ENCODE measurements at regions not wholly inside any gene's neighbourhood (a gene's known extent, or its start where the extent isn't known, plus 50 kb on each side); places are given as distances from the start of the nearest gene placed in this dataset.
"Not testable (repeated sequence)": the region's sequence is repeated elsewhere in the genome, so short reads cannot be mapped to it uniquely, and the experiment has no call there.

DNA sequence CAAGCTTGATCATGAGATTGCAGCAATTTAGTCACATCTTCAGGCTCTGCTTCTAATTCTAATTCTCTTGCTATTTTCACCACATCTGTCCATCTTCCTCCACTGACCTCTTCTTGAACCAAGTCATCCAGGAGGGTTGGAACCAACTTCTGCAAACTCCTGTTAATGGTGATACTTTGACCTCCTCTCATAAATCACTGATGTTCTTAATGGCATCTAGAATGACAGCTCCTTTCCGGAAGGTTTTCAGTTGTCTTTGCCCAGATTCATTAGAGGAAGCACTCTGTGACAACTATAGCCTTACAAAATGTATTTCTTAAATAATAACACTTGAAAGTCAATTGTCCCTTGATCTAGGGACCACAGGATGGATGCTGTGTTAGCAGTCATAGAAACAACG is 136.2 kb downstream of the IGLL1 start:
- not testable (repeated sequence) for H3K4me3 ChIP-seq (ENCODE audit: low read depth, low read length); H3K9me3 ChIP-seq (ENCODE audit: control insufficient read depth, insufficient read depth, low read length)

DNA sequence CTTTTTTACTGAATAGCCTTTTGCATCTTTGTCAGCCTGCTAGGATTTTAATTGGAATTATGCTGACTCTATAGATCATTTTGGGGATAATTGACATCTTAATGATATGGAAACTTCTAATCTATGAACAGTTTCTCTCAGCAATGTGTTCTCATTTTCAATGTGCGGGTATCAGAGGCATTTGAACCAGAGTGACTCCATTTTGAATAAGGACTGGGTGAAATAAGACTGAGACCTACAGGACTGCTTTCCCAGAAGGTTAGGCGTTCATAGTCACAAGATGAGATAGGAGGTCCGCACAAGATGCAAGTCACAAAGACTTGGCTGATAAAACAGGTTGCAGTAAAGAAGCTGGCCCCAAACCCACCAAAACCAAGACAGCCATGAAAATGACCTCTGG is 140.5 kb downstream of the IGLL1 start:
- H3K4me3 ChIP-seq (ENCODE audit: low read depth, low read length); H3K9me3 ChIP-seq (ENCODE audit: control insufficient read depth, insufficient read depth, low read length); H3K36me3 ChIP-seq (ENCODE audit: control insufficient read depth, insufficient read depth, low read length); H3K9ac ChIP-seq (ENCODE audit: low read depth, low read length); H3K4me1 ChIP-seq (ENCODE audit: control insufficient read depth, insufficient read depth, low read length); H3K27me3 ChIP-seq (ENCODE audit: control insufficient read depth, insufficient read depth, low read length): not testable (repeated sequence)

More for the DNA sequence above, 136.2 kb downstream of the IGLL1 start:
- not testable (repeated sequence) for H3K27me3 ChIP-seq (ENCODE audit: control insufficient read depth, insufficient read depth, low read length); H3K4me1 ChIP-seq (ENCODE audit: control insufficient read depth, insufficient read depth, low read length); H3K36me3 ChIP-seq (ENCODE audit: control insufficient read depth, insufficient read depth, low read length); H3K9ac ChIP-seq (ENCODE audit: low read depth, low read length)

DNA sequence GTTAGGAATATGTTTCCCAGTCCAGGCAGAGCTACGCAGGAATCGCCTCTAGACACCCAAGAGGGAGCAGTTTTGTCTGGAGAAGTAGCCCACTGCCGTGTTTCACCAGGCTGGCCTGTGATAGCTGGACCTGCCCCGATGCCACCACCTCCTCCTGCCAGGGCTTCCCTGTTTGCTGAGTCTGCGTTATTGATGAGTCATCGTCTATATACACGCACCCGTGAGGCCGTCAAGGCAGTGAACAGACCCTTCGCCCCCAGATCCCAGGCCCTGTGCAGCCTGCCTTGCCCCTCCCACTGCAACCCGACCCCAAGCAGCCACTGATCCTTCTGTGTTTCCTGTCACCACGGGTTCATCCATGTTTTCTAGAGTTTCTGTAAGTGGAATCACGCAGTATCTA is 141.9 kb downstream of the IGLL1 start:
- no peaks in the 10 kb centered on the region for H3K36me3 ChIP-seq (ENCODE audit: control insufficient read depth, insufficient read depth, low read length)
- no peak overlapping the region for H3K9ac ChIP-seq (ENCODE audit: low read depth, low read length)
- H3K9me3 ChIP-seq (ENCODE audit: control insufficient read depth, insufficient read depth, low read length): no peaks in the 10 kb centered on the region
- H3K27me3 ChIP-seq (ENCODE audit: control insufficient read depth, insufficient read depth, low read length): no peaks in the 10 kb centered on the region
- H3K4me1 ChIP-seq (ENCODE audit: control insufficient read depth, insufficient read depth, low read length): no peaks in the 10 kb centered on the region
- H3K4me3 ChIP-seq (ENCODE audit: low read depth, low read length): no peak overlapping the region

DNA sequence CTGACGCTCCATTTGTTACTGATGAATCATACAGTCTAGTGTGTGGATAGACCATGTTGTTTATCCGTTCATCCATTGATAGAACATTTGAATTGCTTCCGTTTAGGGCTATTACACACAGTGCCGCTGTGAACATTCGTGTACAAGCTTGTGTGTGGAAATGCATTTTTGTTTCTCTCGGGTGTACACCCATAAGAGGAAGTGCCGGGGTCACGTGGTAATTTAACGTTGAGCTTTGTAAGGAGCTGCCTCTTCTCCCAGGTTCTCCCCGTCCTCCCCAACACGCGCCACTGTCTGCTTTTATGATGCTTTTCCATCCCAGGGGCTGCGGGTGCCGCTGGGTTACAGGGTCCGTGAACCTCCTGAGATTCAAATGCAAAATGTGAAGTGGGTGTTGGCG is 142.3 kb downstream of the IGLL1 start:
- Histone ChIP-seq H3K4me3 (ENCODE audit: low read depth, low read length) (no peak overlapping the region), H3K9me3 (ENCODE audit: control insufficient read depth, insufficient read depth, low read length) (no peaks in the 10 kb centered on the region)

DNA sequence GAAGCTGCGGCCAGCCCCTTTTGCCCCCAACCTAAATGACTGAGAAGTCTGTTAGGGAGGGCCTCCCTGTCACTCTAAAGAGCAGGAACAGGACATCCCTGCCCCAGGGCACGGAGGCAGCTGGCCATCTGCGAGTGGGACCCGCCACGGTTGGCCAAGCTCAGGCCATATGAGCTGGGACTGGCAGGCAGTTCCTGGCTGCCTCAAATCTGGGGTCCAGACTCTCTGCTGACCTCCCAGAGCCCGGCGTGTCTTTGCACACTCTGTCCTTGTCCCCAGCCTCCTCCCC is 143.0 kb downstream of the IGLL1 start:
- H3K36me3 ChIP-seq (ENCODE audit: control insufficient read depth, insufficient read depth, low read length); H3K27me3 ChIP-seq (ENCODE audit: control insufficient read depth, insufficient read depth, low read length); H3K4me3 ChIP-seq (ENCODE audit: low read depth, low read length); H3K9ac ChIP-seq (ENCODE audit: low read depth, low read length); H3K9me3 ChIP-seq (ENCODE audit: control insufficient read depth, insufficient read depth, low read length); H3K4me1 ChIP-seq (ENCODE audit: control insufficient read depth, insufficient read depth, low read length): not testable (repeated sequence)

More for the DNA sequence above, 142.3 kb downstream of the IGLL1 start:
- Histone ChIP-seq H3K9ac (ENCODE audit: low read depth, low read length) (no peak overlapping the region), H3K4me1 (ENCODE audit: control insufficient read depth, insufficient read depth, low read length) (no peaks in the 10 kb centered on the region), H3K27me3 (ENCODE audit: control insufficient read depth, insufficient read depth, low read length) (no peaks in the 10 kb centered on the region), H3K36me3 (ENCODE audit: control insufficient read depth, insufficient read depth, low read length) (no peaks in the 10 kb centered on the region)

DNA sequence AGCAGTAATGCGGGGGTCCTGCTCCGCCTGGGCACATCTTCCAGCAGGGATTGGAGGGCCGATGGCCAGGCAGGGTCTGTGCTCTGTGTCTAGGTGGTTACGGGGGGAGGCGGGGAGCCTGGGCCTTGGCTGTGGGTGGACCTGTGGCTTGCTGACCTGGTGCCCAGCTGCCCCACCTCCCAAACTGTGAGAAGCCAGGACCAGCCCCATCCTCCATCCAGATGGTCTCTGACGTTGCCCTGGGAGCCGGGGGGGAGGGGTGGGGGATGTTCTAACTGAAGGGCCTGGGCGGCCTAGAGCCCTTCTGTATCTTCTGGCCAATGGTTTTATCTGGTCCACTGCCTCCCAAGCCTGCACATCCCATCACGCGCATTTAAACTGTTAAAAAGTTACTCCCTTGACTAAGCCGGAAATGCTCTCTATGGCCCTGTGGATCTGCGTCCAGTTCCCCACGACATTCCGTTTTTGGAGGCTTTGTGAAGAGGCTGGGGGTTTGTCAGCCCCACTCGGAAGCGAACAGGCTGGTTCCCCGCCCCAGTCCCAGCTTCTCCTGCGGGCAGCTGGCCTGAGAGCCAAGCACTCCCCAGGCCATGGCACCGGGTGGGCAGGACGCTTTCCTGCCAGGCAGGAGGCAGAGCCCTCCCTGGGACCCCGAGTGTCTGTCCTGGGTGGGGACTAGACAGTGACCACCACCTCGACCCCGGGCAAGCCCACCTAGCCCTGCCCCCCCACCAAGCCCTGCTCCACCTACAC is 143.6 kb downstream of the IGLL1 start:
- not testable (repeated sequence) for H3K9me3 ChIP-seq (ENCODE audit: control insufficient read depth, insufficient read depth, low read length); H3K9ac ChIP-seq (ENCODE audit: low read depth, low read length); H3K36me3 ChIP-seq (ENCODE audit: control insufficient read depth, insufficient read depth, low read length); H3K4me3 ChIP-seq (ENCODE audit: low read depth, low read length); H3K27me3 ChIP-seq (ENCODE audit: control insufficient read depth, insufficient read depth, low read length); H3K4me1 ChIP-seq (ENCODE audit: control insufficient read depth, insufficient read depth, low read length)

DNA sequence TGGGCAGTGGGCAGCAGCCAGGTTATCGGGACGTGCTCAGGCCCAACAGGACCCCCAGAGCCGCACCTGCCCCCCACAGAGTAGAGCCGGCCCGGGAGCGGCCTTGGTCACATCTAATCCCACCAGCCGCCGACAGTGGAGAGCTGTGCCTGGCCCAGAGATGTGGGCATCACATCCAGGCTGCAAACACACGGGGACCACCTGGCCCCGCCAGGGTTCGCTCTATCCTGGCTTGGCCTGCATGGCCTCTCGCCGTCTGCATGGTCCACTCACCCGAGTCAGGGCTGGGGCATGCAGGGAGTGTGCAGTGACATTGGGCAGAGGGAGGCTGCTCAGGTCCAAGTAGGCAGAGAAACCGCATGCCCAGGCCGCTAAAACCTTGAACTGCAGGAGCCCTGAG is 144.9 kb downstream of the IGLL1 start:
- H3K9me3 ChIP-seq (ENCODE audit: control insufficient read depth, insufficient read depth, low read length); H3K4me1 ChIP-seq (ENCODE audit: control insufficient read depth, insufficient read depth, low read length); H3K36me3 ChIP-seq (ENCODE audit: control insufficient read depth, insufficient read depth, low read length); H3K4me3 ChIP-seq (ENCODE audit: low read depth, low read length); H3K9ac ChIP-seq (ENCODE audit: low read depth, low read length); H3K27me3 ChIP-seq (ENCODE audit: control insufficient read depth, insufficient read depth, low read length): not testable (repeated sequence)

DNA sequence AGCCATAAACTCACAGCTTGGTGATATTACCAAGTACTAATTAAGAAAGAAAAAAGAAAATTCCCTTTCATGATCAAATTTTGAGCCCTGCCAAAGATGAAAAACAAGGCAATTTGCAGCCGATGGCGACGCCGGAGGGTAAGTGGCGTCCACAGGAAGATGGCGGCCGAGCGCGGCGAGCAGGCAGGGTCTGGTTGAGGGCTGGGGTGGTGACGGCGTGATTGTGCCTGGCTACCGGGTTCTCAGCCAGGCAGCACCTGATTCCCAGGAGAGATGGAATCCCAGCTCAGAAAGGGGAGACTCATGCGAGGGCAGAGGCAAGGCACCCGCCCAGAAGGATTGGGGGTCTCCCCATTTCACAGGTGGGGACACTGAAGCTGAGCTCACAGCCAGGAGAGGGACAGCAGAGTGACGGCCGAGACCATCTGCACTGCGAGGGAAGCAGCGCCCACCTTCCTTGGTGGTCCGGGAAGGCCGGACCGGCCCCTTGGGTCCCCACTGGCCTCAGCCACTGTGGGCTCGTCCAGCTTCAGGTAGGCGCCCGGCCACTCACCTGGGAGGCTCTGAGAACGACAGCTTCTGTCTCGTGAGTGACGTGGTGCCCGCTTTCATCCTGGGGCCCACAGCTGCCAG is 145.8 kb downstream of the IGLL1 start:
- not testable (repeated sequence) for H3K9ac ChIP-seq (ENCODE audit: low read depth, low read length); H3K4me3 ChIP-seq (ENCODE audit: low read depth, low read length); H3K27me3 ChIP-seq (ENCODE audit: control insufficient read depth, insufficient read depth, low read length); H3K9me3 ChIP-seq (ENCODE audit: control insufficient read depth, insufficient read depth, low read length); H3K4me1 ChIP-seq (ENCODE audit: control insufficient read depth, insufficient read depth, low read length); H3K36me3 ChIP-seq (ENCODE audit: control insufficient read depth, insufficient read depth, low read length)

DNA sequence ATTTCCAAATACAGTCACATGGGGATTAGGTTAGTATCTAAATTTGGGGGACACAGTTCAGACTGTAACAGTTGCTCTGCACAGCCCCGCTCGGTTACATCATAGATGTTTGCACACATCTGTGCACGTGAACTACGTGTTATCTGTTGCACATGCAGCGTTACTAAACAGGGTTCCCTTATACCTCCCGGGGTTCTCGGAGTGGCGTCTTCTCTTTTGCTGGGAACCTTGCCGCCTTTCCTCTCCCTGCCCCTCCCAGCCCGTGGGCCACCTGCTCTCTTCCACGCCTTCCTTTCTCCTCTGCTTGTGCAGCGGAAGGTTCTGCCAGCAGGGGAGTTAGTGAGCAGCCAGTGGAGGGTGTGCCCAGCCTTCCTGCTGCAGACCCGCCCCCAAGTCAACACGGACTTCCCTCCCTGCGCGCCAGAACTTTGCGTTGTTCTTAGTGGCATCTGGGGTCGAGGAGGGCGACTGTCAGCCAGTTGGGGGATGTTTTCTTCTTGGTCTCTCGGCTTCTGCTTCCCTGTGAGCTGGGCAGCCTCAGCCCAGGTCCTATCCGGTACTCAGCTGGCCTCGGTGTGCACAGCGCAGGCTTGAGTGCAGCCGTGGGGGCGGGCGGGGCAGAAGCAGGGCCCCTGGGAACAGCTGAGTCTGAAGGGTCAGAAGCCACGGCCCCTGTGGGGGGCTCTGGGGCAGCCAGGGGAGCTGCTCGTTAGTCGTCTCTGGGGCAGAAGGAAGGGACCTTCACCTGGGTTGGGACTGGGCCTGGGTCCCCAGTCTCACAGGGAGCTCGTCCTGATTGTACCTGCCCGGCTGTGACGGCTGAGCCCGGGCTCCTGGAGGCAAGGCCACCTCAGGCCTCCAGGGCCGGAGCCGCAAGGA is 146.7 kb downstream of the IGLL1 start:
- not testable (repeated sequence) for H3K36me3 ChIP-seq (ENCODE audit: control insufficient read depth, insufficient read depth, low read length); H3K4me1 ChIP-seq (ENCODE audit: control insufficient read depth, insufficient read depth, low read length); H3K27me3 ChIP-seq (ENCODE audit: control insufficient read depth, insufficient read depth, low read length); H3K9ac ChIP-seq (ENCODE audit: low read depth, low read length); H3K9me3 ChIP-seq (ENCODE audit: control insufficient read depth, insufficient read depth, low read length); H3K4me3 ChIP-seq (ENCODE audit: low read depth, low read length)

DNA sequence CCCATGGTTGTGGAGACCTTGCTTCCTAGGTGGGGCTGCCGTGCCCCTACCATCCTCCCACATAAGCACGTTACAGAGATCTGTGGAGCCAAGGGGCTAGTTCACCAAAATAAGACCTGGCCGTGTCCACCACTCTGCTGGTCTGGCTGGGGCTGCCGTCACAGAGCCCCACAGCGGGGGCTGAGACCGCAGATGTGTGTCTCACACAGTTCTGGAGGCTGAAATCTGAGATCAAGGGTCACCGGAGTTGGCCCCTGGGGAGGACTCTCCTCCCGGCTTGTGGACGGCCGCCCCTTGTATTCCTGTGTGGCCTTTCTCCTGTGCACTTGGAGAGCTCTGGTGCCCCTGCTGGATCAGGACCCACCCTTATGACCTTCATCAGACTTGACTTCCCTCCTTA is 147.4 kb downstream of the IGLL1 start:
- H3K4me1 ChIP-seq (ENCODE audit: control insufficient read depth, insufficient read depth, low read length); H3K4me3 ChIP-seq (ENCODE audit: low read depth, low read length); H3K27me3 ChIP-seq (ENCODE audit: control insufficient read depth, insufficient read depth, low read length); H3K36me3 ChIP-seq (ENCODE audit: control insufficient read depth, insufficient read depth, low read length); H3K9me3 ChIP-seq (ENCODE audit: control insufficient read depth, insufficient read depth, low read length); H3K9ac ChIP-seq (ENCODE audit: low read depth, low read length): not testable (repeated sequence)

DNA sequence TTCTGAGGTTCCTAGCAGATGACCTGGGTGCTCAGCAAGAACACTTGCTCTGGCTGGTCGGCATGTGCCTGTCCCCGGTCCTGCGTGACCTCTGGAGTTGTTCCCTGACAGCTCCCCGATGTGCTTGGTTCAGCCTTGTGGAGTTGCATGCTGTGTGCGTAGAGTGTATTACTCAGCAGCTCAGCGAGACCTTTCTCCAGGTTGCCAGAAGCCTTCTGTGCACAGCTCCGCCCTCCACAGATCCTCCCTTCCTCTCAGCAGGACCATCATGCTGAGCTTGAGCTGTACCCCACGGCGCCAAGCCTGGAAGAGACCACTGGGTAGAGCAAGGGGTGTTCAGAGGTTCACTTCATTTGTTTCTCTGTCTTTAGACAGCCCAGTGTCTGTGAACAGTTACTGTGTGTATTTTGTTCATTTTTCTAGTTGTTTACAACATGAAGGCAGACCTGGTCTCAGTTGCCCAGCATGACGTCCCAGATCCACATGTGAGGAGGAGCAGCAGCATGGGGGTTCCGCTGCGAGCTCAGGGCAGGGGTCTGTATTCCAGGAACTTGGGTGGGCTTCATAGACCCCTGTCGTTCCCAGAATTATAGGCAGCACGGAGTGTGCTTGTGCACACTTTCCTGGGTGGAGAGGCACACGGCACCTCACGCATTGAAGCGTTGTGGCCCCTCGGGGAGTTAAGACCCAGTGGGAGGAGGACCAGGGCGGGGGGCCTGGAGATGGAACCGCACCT is 148.6 kb downstream of the IGLL1 start:
- Histone ChIP-seq H3K4me3 (ENCODE audit: low read depth, low read length) (no peak overlapping the region), H3K36me3 (ENCODE audit: control insufficient read depth, insufficient read depth, low read length) (no peaks in the 10 kb centered on the region), H3K9ac (ENCODE audit: low read depth, low read length) (no peak overlapping the region), H3K27me3 (ENCODE audit: control insufficient read depth, insufficient read depth, low read length) (no peaks in the 10 kb centered on the region), H3K9me3 (ENCODE audit: control insufficient read depth, insufficient read depth, low read length) (no peaks in the 10 kb centered on the region), H3K4me1 (ENCODE audit: control insufficient read depth, insufficient read depth, low read length) (no peaks in the 10 kb centered on the region)
